H9 (cell line): ENCODE measurements at regions not wholly inside any gene's neighbourhood (a gene's known extent, or its start where the extent isn't known, plus 50 kb on each side); places are given as distances from the start of the nearest gene placed in this dataset.
A peak's percentile ranks its signal among the peaks of the same experiment; 100 is the strongest.

Experiments used
- DNase-seq: peaks from one replicate; pipeline ENCODE4 v3.0.0-alpha.2; 2017
- H2AFZ ChIP-seq: one replicate; pipeline ENCODE4 v1.6.1; 2013; ENCODE audit warnings: mild to moderate bottlenecking, low read length, control low read depth, moderate library complexity
- H2AK5ac ChIP-seq: 2 replicates; pipeline ENCODE4 v1.6.1; 2013; ENCODE audit warnings: low read length, control low read depth, mixed read lengths; ENCODE audit not compliant: insufficient read length
- H2BK120ac ChIP-seq: one replicate; pipeline ENCODE4 v1.6.1; 2013; ENCODE audit warnings: low read depth, mild to moderate bottlenecking, low read length, control low read depth, inconsistent platforms; ENCODE audit not compliant: poor library complexity, severe bottlenecking
- H2BK12ac ChIP-seq: 2 replicates; pipeline ENCODE4 v1.6.1; 2013; ENCODE audit warnings: low read length, control low read depth, mixed read lengths, low read depth; ENCODE audit not compliant: insufficient read length
- H2BK15ac ChIP-seq: 2 replicates; pipeline ENCODE4 v1.6.1; 2013; ENCODE audit warnings: low read depth, low read length, control low read depth
- H2BK20ac ChIP-seq: one replicate; pipeline ENCODE4 v1.6.1; 2013; ENCODE audit warnings: low read depth, mild to moderate bottlenecking, low read length, control low read depth, inconsistent platforms; ENCODE audit not compliant: poor library complexity, severe bottlenecking
- H2BK5ac ChIP-seq: 2 replicates; pipeline ENCODE4 v1.6.1; 2013; ENCODE audit warnings: low read length, control low read depth, mixed read lengths; ENCODE audit not compliant: insufficient read length
- H3K14ac ChIP-seq: 2 replicates; pipeline ENCODE4 v1.6.1; 2013; ENCODE audit warnings: low read length, control low read depth; ENCODE audit not compliant: insufficient read depth
- H3K18ac ChIP-seq: 2 replicates; pipeline ENCODE4 v1.6.1; 2013; ENCODE audit warnings: low read depth, mild to moderate bottlenecking, mixed read lengths, low read length, control low read depth; ENCODE audit not compliant: insufficient read length
- H3K23ac ChIP-seq: 2 replicates; pipeline ENCODE4 v1.6.1; 2013; ENCODE audit warnings: low read length, control low read depth, mixed read lengths, low read depth; ENCODE audit not compliant: insufficient read length
- H3K23me2 ChIP-seq: 2 replicates; pipeline ENCODE4 v1.6.1; 2013; ENCODE audit warnings: low read depth, mild to moderate bottlenecking, mixed read lengths, low read length, control low read depth; ENCODE audit not compliant: insufficient read length, poor library complexity, severe bottlenecking
- H3K27ac ChIP-seq: 2 replicates; pipeline ENCODE4 v1.5.1; 2013; ENCODE audit warnings: low read length, control low read depth, mixed read lengths, low read depth; ENCODE audit not compliant: insufficient read length
- H3K27me3 ChIP-seq: 2 replicates; pipeline ENCODE4 v1.6.1; 2013; ENCODE audit warnings: low read length, control low read depth, inconsistent platforms; ENCODE audit not compliant: insufficient read depth
- H3K4ac ChIP-seq: 2 replicates; pipeline ENCODE4 v1.6.1; 2013; ENCODE audit warnings: low read depth, mild to moderate bottlenecking, control low read depth, inconsistent platforms, low read length, moderate library complexity
- H3K4me1 ChIP-seq: 2 replicates; pipeline ENCODE4 v1.6.1; 2013; ENCODE audit warnings: low read length, control low read depth, inconsistent platforms; ENCODE audit not compliant: insufficient read depth
- H3K4me2 ChIP-seq: 2 replicates; pipeline ENCODE4 v1.6.1; 2013; ENCODE audit warnings: low read length, control low read depth, mixed read lengths; ENCODE audit not compliant: insufficient read length, insufficient read depth
- H3K56ac ChIP-seq: 2 replicates; pipeline ENCODE4 v1.6.1; 2013; ENCODE audit warnings: low read depth, mild to moderate bottlenecking, mixed read lengths, low read length, control low read depth; ENCODE audit not compliant: insufficient read length
- H3K79me1 ChIP-seq: 2 replicates; pipeline ENCODE4 v1.6.1; 2013; ENCODE audit warnings: low read depth, mild to moderate bottlenecking, moderate library complexity, low read length, control low read depth, inconsistent platforms; ENCODE audit not compliant: insufficient read depth, poor library complexity, severe bottlenecking
- H3K79me2 ChIP-seq: 2 replicates; pipeline ENCODE4 v1.6.1; 2013; ENCODE audit warnings: low read length, control low read depth, inconsistent platforms; ENCODE audit not compliant: insufficient read depth
- H3K9ac ChIP-seq: 2 replicates; pipeline ENCODE4 v1.6.1; 2013; ENCODE audit warnings: low read length, control low read depth, mixed read lengths; ENCODE audit not compliant: insufficient read length; ENCODE audit errors: extremely low read depth
- H3K9me3 ChIP-seq: one replicate; pipeline ENCODE4 v1.6.1; 2013; ENCODE audit warnings: low read depth, low read length, inconsistent platforms; ENCODE audit not compliant: control insufficient read depth
- H3T11ph ChIP-seq: one replicate; pipeline ENCODE4 v1.6.1; 2013; ENCODE audit warnings: mild to moderate bottlenecking, low read length, control low read depth, inconsistent platforms
- H4K20me1 ChIP-seq: one replicate; pipeline ENCODE4 v1.6.1; 2013; ENCODE audit not compliant: control insufficient read depth, insufficient read length, insufficient read depth
- H4K5ac ChIP-seq: 2 replicates; pipeline ENCODE4 v1.6.1; 2013; ENCODE audit warnings: low read depth, mild to moderate bottlenecking, mixed read lengths, low read length, control low read depth; ENCODE audit not compliant: insufficient read length
- H4K8ac ChIP-seq: replicated peaks from 2 replicates; pipeline ENCODE4 v1.6.1; 2013; ENCODE audit warnings: low read length, control low read depth, mixed read lengths, low read depth; ENCODE audit not compliant: insufficient read length
- H4K91ac ChIP-seq: 2 replicates; pipeline ENCODE4 v1.6.1; 2013; ENCODE audit warnings: low read depth, mild to moderate bottlenecking, moderate library complexity, mixed read lengths, low read length, control low read depth; ENCODE audit not compliant: insufficient read length
- H3K27ac Mint-ChIP-seq, 3 experiments: 2 replicates in 2 of 3; 3 replicates in 1 of 3; pipeline ENCODE4 v1.8.0; 2020 to 2021; ENCODE audit warnings: mixed read lengths in 3 of 3, mild to moderate bottlenecking in 1 of 3, moderate library complexity in 1 of 3
- H3K27me3 Mint-ChIP-seq: 2 replicates; pipeline ENCODE4 v1.8.0; 2021; ENCODE audit warnings: low read depth, mild to moderate bottlenecking, moderate library complexity, mixed read lengths
- H3K36me3 Mint-ChIP-seq, 3 experiments: 2 replicates in 2 of 3; 3 replicates in 1 of 3; pipeline ENCODE4 v1.8.0; 2020 to 2021; ENCODE audit warnings: low read depth in 3 of 3, mixed read lengths in 3 of 3; ENCODE audit not compliant: insufficient read depth in 1 of 3
- H3K4me1 Mint-ChIP-seq, 2 experiments: 2 replicates each; pipeline ENCODE4 v1.8.0; 2020; ENCODE audit warnings: mixed read lengths in 2 of 2
- H3K4me3 Mint-ChIP-seq, 2 experiments: 2 replicates in 1 of 2; 3 replicates in 1 of 2; pipeline ENCODE4 v1.8.0; 2020 to 2021; ENCODE audit warnings: mild to moderate bottlenecking in 2 of 2, mixed read lengths in 2 of 2, moderate library complexity in 1 of 2
- H3K9me3 Mint-ChIP-seq, 2 experiments: 2 replicates in 1 of 2; 3 replicates in 1 of 2; pipeline ENCODE4 v1.8.0; 2020; ENCODE audit warnings: mild to moderate bottlenecking in 2 of 2, mixed read lengths in 2 of 2, moderate library complexity in 1 of 2
- WGBS: extraction: QIAGEN DNeasy Blood & Tissue Kit; methylation state at CpG from one replicate; pipeline ENCODE4 v1.1.7; 2013; ENCODE audit warnings: missing lambda C conversion rate, low lambda C conversion rate, mixed read lengths; ENCODE audit not compliant: insufficient read length; ENCODE audit errors: extremely low coverage; 5-methylcytosine and 5-hydroxymethylcytosine counted together
- TF ChIP-seq, protein P1 (sequence below): fragments of 200-600 bp; sonication (generic); conservative IDR thresholded peaks from 3 replicates; pipeline ENCODE4 v1.8.0; 2021; ENCODE audit warnings: antibody characterized with exemption, mild to moderate bottlenecking

DNA sequence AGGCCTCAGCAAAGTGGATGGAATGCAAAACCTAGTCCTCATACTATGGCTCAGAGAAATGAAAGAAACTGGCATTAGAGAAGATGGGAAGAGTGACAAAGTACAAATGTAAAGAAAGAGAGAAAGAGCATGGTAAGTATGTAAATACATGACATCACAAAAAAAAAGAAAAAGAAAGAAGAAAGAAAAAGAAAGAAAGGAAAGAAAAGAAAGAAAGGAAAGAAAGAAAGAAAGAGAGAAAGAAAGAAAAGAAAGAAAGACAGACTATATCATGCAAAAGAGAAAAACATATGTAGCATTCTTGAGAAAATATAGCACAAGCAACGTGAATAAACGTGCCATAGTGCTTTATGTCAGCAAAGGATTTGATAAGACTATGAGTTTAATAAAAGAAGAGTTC lies 76.1 kb upstream of the CACHD1 start:
- Histone ChIP-seq H4K8ac (no peak overlapping the region), H2BK15ac (no peak overlapping the region), H3K79me2 (no peaks in the 10 kb centered on the region), H2BK5ac (no peak overlapping the region), H3T11ph (no peak overlapping the region), H3K56ac (no peak overlapping the region), H3K4me2 (no peak overlapping the region), H3K9me3 (no peaks in the 10 kb centered on the region), H2BK12ac (no peak overlapping the region), H4K5ac (no peak overlapping the region), H4K20me1 (no peaks in the 10 kb centered on the region), H3K14ac (no peak overlapping the region), H3K4me1 (no peaks in the 10 kb centered on the region; the same call in 1 of the 2 replicates), H3K27ac (no peak overlapping the region), H3K23me2 (no peaks in the 10 kb centered on the region), H3K27me3 (no peaks in the 10 kb centered on the region), H3K23ac (no peak overlapping the region), H3K4ac (no peak overlapping the region), H2BK120ac (no peak overlapping the region), H2BK20ac (no peak overlapping the region), H4K91ac (no peak overlapping the region), H3K18ac (no peak overlapping the region), H2AK5ac (no peak overlapping the region), H3K79me1 (no peaks in the 10 kb centered on the region), H2AFZ (no peak overlapping the region), H3K9ac (no peak overlapping the region)
- H3K27me3 Mint-ChIP-seq: no peaks in the 10 kb centered on the region; the same call in 1 of the 2 replicates
- DNase-seq: no peak
- H3K4me1 Mint-ChIP-seq: peaks cover 15 to 19% of the 10 kb centered on the region in 2 experiments
- peaks cover 3 to 4% of the 10 kb centered on the region in 2 experiments; a peak in 2 of 5 replicates for H3K9me3 Mint-ChIP-seq
- H3K36me3 Mint-ChIP-seq: no peaks in the 10 kb centered on the region
- H3K4me3 Mint-ChIP-seq: no peak overlapping the region
- WGBS: no CpG with 5 or more reads among the region's 2 CpGs
- peak overlapping the region in 1 of 3 experiments; percentile 10; a peak in 1 of 7 replicates for H3K27ac Mint-ChIP-seq
- TF ChIP-seq, protein P1, sequence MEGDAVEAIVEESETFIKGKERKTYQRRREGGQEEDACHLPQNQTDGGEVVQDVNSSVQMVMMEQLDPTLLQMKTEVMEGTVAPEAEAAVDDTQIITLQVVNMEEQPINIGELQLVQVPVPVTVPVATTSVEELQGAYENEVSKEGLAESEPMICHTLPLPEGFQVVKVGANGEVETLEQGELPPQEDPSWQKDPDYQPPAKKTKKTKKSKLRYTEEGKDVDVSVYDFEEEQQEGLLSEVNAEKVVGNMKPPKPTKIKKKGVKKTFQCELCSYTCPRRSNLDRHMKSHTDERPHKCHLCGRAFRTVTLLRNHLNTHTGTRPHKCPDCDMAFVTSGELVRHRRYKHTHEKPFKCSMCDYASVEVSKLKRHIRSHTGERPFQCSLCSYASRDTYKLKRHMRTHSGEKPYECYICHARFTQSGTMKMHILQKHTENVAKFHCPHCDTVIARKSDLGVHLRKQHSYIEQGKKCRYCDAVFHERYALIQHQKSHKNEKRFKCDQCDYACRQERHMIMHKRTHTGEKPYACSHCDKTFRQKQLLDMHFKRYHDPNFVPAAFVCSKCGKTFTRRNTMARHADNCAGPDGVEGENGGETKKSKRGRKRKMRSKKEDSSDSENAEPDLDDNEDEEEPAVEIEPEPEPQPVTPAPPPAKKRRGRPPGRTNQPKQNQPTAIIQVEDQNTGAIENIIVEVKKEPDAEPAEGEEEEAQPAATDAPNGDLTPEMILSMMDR: no peak
